ENCODE measurements at regions not wholly inside any gene's neighbourhood (a gene's known extent, or its start where the extent isn't known, plus 50 kb on each side); places are given as distances from the start of the nearest gene placed in this dataset.
"Not testable (repeated sequence)": the region's sequence is repeated elsewhere in the genome, so short reads cannot be mapped to it uniquely, and the experiment has no call there.

DNA sequence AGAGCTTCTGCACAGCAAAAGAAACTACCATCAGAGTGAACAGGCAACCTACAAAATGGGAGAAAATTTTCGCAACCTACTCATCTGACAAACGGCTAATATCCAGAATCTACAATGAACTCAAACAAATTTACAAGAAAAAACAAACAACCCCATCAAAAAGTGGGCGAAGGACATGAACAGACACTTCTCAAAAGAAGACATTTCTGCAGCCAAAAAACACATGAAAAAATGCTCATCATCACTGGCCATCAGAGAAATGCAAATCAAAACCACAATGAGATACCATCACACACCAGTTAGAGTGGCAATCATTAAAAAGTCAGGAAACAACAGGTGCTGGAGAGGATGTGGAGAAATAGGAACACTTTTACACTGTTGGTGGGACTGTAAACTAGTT lies 1439.7 kb downstream of the FSCB start:
- TF ChIP-seq, protein P1, sequence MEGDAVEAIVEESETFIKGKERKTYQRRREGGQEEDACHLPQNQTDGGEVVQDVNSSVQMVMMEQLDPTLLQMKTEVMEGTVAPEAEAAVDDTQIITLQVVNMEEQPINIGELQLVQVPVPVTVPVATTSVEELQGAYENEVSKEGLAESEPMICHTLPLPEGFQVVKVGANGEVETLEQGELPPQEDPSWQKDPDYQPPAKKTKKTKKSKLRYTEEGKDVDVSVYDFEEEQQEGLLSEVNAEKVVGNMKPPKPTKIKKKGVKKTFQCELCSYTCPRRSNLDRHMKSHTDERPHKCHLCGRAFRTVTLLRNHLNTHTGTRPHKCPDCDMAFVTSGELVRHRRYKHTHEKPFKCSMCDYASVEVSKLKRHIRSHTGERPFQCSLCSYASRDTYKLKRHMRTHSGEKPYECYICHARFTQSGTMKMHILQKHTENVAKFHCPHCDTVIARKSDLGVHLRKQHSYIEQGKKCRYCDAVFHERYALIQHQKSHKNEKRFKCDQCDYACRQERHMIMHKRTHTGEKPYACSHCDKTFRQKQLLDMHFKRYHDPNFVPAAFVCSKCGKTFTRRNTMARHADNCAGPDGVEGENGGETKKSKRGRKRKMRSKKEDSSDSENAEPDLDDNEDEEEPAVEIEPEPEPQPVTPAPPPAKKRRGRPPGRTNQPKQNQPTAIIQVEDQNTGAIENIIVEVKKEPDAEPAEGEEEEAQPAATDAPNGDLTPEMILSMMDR (IDR thresholded peaks at IDR 0.05), result not testable (repeated sequence)
- TF ChIP-seq POLR2A (IDR thresholded peaks at IDR 0.05; ENCODE audit: low read length); RAD21 (conservative IDR thresholded peaks at IDR 0.05 in 1 of 2, IDR thresholded peaks at IDR 0.05 in 1 of 2); EP300 (IDR thresholded peaks at IDR 0.05); ZC3H11A (IDR thresholded peaks at IDR 0.05); MYC (IDR thresholded peaks at IDR 0.05; ENCODE audit: borderline replicate concordance, low read length); KDM5A (IDR thresholded peaks at IDR 0.05); RCOR1 (IDR thresholded peaks at IDR 0.05; ENCODE audit: low read depth, low read length); ZFP36 (IDR thresholded peaks at IDR 0.05; ENCODE audit: borderline replicate concordance, partially characterized antibody); SMC3 (IDR thresholded peaks at IDR 0.05): not testable (repeated sequence)
- TF ChIP-seq, protein P2, sequence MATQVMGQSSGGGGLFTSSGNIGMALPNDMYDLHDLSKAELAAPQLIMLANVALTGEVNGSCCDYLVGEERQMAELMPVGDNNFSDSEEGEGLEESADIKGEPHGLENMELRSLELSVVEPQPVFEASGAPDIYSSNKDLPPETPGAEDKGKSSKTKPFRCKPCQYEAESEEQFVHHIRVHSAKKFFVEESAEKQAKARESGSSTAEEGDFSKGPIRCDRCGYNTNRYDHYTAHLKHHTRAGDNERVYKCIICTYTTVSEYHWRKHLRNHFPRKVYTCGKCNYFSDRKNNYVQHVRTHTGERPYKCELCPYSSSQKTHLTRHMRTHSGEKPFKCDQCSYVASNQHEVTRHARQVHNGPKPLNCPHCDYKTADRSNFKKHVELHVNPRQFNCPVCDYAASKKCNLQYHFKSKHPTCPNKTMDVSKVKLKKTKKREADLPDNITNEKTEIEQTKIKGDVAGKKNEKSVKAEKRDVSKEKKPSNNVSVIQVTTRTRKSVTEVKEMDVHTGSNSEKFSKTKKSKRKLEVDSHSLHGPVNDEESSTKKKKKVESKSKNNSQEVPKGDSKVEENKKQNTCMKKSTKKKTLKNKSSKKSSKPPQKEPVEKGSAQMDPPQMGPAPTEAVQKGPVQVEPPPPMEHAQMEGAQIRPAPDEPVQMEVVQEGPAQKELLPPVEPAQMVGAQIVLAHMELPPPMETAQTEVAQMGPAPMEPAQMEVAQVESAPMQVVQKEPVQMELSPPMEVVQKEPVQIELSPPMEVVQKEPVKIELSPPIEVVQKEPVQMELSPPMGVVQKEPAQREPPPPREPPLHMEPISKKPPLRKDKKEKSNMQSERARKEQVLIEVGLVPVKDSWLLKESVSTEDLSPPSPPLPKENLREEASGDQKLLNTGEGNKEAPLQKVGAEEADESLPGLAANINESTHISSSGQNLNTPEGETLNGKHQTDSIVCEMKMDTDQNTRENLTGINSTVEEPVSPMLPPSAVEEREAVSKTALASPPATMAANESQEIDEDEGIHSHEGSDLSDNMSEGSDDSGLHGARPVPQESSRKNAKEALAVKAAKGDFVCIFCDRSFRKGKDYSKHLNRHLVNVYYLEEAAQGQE (IDR thresholded peaks at IDR 0.05), result not testable (repeated sequence)
- TF ChIP-seq, protein P3, sequence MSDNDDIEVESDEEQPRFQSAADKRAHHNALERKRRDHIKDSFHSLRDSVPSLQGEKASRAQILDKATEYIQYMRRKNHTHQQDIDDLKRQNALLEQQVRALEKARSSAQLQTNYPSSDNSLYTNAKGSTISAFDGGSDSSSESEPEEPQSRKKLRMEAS (IDR thresholded peaks at IDR 0.05), result not testable (repeated sequence)
- TF ChIP-seq, protein P4, sequence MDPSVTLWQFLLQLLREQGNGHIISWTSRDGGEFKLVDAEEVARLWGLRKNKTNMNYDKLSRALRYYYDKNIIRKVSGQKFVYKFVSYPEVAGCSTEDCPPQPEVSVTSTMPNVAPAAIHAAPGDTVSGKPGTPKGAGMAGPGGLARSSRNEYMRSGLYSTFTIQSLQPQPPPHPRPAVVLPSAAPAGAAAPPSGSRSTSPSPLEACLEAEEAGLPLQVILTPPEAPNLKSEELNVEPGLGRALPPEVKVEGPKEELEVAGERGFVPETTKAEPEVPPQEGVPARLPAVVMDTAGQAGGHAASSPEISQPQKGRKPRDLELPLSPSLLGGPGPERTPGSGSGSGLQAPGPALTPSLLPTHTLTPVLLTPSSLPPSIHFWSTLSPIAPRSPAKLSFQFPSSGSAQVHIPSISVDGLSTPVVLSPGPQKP (IDR thresholded peaks at IDR 0.05; ENCODE audit: low read depth, low read length), result not testable (repeated sequence)
